HEK293 (cell line): ENCODE measurements at regions not wholly inside any gene's neighbourhood (a gene's known extent, or its start where the extent isn't known, plus 50 kb on each side); places are given as distances from the start of the nearest gene placed in this dataset.

Source experiments
- CTCF ChIA-PET: fragments of 350-600 bp; formaldehyde crosslinking; extraction: SDS; loops from one replicate; lab custom pipeline; 2021; ENCODE audit warnings: antibody characterized with exemption; lab: Yijun Ruan, JAX
- POLR2A ChIA-PET: fragments of 300-600 bp; formaldehyde crosslinking; extraction: SDS; loops from one replicate; lab custom pipeline; 2020; ENCODE audit warnings: antibody characterized with exemption, inconsistent platforms; lab: Yijun Ruan, JAX
- H3K27ac ChIP-seq: fragments of 200-500 bp; sonication (Bioruptor generic); 2 replicates; pipeline ENCODE4 v1.5.1; 2014; ENCODE audit warnings: low read depth, low read length, control low read depth, inconsistent platforms; ENCODE audit errors: extremely low read depth
- H3K36me3 ChIP-seq, 2 experiments: fragments of 200-500 bp in 1 of 2; sonication (Bioruptor generic) in 1 of 2; 1 replicate in 1 of 2; 2 replicates in 1 of 2; pipeline ENCODE4 v1.5.1; 2014 to 2017; ENCODE audit warnings: inconsistent platforms in 2 of 2, low read length in 2 of 2; ENCODE audit not compliant: control insufficient read depth in 2 of 2, insufficient read depth in 1 of 2
- H3K4me1 ChIP-seq: fragments of 200-500 bp; sonication (Bioruptor generic); 2 replicates; pipeline ENCODE4 v1.5.1; 2014; ENCODE audit warnings: mild to moderate bottlenecking, low read length, inconsistent platforms; ENCODE audit not compliant: control insufficient read depth, insufficient read depth
- H3K4me3 ChIP-seq: 2 replicates; pipeline ENCODE4 v1.5.1; 2011; ENCODE audit warnings: low read depth, mild to moderate bottlenecking, control low read depth, low read length, moderate library complexity
- H3K9me3 ChIP-seq: fragments of 200-500 bp; sonication (Bioruptor generic); 2 replicates; pipeline ENCODE4 v1.5.1; 2014; ENCODE audit warnings: low read depth, low read length, inconsistent platforms; ENCODE audit not compliant: control insufficient read depth, insufficient read depth
- KLF7 ChIP-seq: fragments of 450-650 bp; formaldehyde crosslinking; IDR thresholded peaks from 2 replicates; pipeline ENCODE4 v1.5.1; 2016; ENCODE audit warnings: missing biosample characterization, missing genetic modification characterization, borderline replicate concordance
- MYNN ChIP-seq: fragments of 450-650 bp; formaldehyde crosslinking; IDR thresholded peaks from 2 replicates; pipeline ENCODE4 v1.5.1; 2016; ENCODE audit warnings: missing biosample characterization, missing genetic modification characterization, borderline replicate concordance
- RBAK ChIP-seq: fragments of 450-650 bp; formaldehyde crosslinking; IDR thresholded peaks from 2 replicates; pipeline ENCODE4 v1.5.1; 2016; ENCODE audit warnings: missing biosample characterization, missing genetic modification characterization
- SP2 ChIP-seq: fragments of 450-650 bp; formaldehyde crosslinking; IDR thresholded peaks from 2 replicates; pipeline ENCODE4 v1.5.1; 2016; ENCODE audit warnings: missing biosample characterization, missing genetic modification characterization
- TCF7L2 ChIP-seq: IDR thresholded peaks from 2 replicates; pipeline ENCODE4 v1.6.1; 2011; ENCODE audit warnings: low read depth, mild to moderate bottlenecking, inconsistent platforms, low read length, moderate library complexity, borderline replicate concordance
- ZFHX2 ChIP-seq: fragments of 450-650 bp; formaldehyde crosslinking; conservative IDR thresholded peaks from 2 replicates; pipeline ENCODE4 v1.5.1; 2016; ENCODE audit warnings: missing biosample characterization, missing genetic modification characterization
- ZFP3 ChIP-seq: fragments of 450-650 bp; formaldehyde crosslinking; IDR thresholded peaks from 2 replicates; pipeline ENCODE4 v1.5.1; 2016; ENCODE audit warnings: low read depth, missing biosample characterization, missing genetic modification characterization
- ZNF138 ChIP-seq: fragments of 450-650 bp; formaldehyde crosslinking; IDR thresholded peaks from 2 replicates; pipeline ENCODE4 v1.5.1; 2016; ENCODE audit warnings: missing biosample characterization, missing genetic modification characterization, borderline replicate concordance
- ZNF175 ChIP-seq: fragments of 450-650 bp; formaldehyde crosslinking; IDR thresholded peaks from 2 replicates; pipeline ENCODE4 v1.5.1; 2016; ENCODE audit warnings: missing biosample characterization, missing genetic modification characterization
- ZNF350 ChIP-seq: fragments of 450-650 bp; formaldehyde crosslinking; IDR thresholded peaks from 2 replicates; pipeline ENCODE4 v1.5.0; 2017; ENCODE audit warnings: missing biosample characterization, mild to moderate bottlenecking, missing genetic modification characterization
- ZNF37A ChIP-seq: fragments of 450-650 bp; IDR thresholded peaks from 2 replicates; pipeline ENCODE4 v1.5.1; 2018; ENCODE audit warnings: missing biosample characterization, missing genetic modification characterization
- ZNF394 ChIP-seq: fragments of 450-650 bp; formaldehyde crosslinking; IDR thresholded peaks from 2 replicates; pipeline ENCODE4 v1.5.1; 2016; ENCODE audit warnings: missing biosample characterization, missing genetic modification characterization, mild to moderate bottlenecking, moderate library complexity, borderline replicate concordance
- ZNF677 ChIP-seq: fragments of 450-650 bp; IDR thresholded peaks from 2 replicates; pipeline ENCODE4 v1.5.0; 2018; ENCODE audit warnings: missing biosample characterization, mild to moderate bottlenecking, missing genetic modification characterization, moderate library complexity
- ZNF792 ChIP-seq: fragments of 450-650 bp; formaldehyde crosslinking; IDR thresholded peaks from 2 replicates; pipeline ENCODE4 v1.5.1; 2016; ENCODE audit warnings: missing biosample characterization, missing genetic modification characterization
- ZNF837 ChIP-seq: fragments of 450-650 bp; formaldehyde crosslinking; IDR thresholded peaks from 2 replicates; pipeline ENCODE4 v1.5.1; 2016; ENCODE audit warnings: missing biosample characterization, missing genetic modification characterization
- ZNF843 ChIP-seq: fragments of 450-650 bp; formaldehyde crosslinking; IDR thresholded peaks from 2 replicates; pipeline ENCODE4 v1.5.1; 2016; ENCODE audit warnings: missing biosample characterization, missing genetic modification characterization
- TF ChIP-seq, protein P1 (sequence below): fragments of 450-650 bp; IDR thresholded peaks from 2 replicates; pipeline ENCODE4 v1.5.1; 2018; ENCODE audit warnings: missing biosample characterization, missing genetic modification characterization
- TF ChIP-seq, protein P2 (sequence below): fragments of 450-650 bp; formaldehyde crosslinking; optimal IDR thresholded peaks from 2 replicates; pipeline ENCODE3; 2016; ENCODE audit warnings: missing biosample characterization, mild to moderate bottlenecking, missing genetic modification characterization
- TF ChIP-seq, protein P3 (sequence below): fragments of 450-650 bp; formaldehyde crosslinking; IDR thresholded peaks from 2 replicates; pipeline ENCODE4 v1.5.1; 2016; ENCODE audit warnings: missing biosample characterization, missing genetic modification characterization
- TF ChIP-seq, protein P4 (sequence below): IDR thresholded peaks from 2 replicates; pipeline ENCODE4 v1.6.1; 2011; ENCODE audit warnings: mild to moderate bottlenecking, low read depth, low read length, borderline replicate concordance
- TF ChIP-seq, protein P5 (sequence below): fragments of 450-650 bp; formaldehyde crosslinking; IDR thresholded peaks from 2 replicates; pipeline ENCODE4 v1.5.1; 2017; ENCODE audit warnings: missing biosample characterization, missing genetic modification characterization
- TF ChIP-seq, protein P6 (sequence below): fragments of 450-650 bp; formaldehyde crosslinking; IDR thresholded peaks from 2 replicates; pipeline ENCODE4 v1.5.1; 2017; ENCODE audit warnings: missing biosample characterization, missing genetic modification characterization
- TF ChIP-seq, protein P7 (sequence below): fragments of 450-650 bp; formaldehyde crosslinking; IDR thresholded peaks from 2 replicates; pipeline ENCODE4 v1.5.1; 2016; ENCODE audit warnings: missing biosample characterization, missing genetic modification characterization

DNA sequence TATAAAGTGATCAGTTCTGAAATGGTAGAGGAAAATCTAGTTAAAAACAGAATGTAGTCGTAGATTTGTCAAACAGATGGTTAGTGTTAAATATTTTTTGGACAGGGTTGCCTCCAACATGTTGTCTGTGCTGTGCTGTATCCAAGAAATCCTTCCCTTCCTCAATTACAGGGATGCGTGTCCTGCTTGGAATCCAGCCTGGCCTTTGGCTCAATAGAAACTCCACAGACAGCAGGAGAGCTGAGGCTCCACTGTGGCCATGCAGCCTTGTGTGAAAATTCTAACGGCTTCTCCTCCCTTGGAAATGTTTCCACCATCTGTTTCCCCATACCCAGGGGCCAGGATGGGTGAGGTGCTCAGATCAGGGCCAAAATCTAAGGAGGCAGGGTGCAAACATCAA is 67.7 kb upstream of the USP29 start (continued):
- TF ChIP-seq, protein P1, sequence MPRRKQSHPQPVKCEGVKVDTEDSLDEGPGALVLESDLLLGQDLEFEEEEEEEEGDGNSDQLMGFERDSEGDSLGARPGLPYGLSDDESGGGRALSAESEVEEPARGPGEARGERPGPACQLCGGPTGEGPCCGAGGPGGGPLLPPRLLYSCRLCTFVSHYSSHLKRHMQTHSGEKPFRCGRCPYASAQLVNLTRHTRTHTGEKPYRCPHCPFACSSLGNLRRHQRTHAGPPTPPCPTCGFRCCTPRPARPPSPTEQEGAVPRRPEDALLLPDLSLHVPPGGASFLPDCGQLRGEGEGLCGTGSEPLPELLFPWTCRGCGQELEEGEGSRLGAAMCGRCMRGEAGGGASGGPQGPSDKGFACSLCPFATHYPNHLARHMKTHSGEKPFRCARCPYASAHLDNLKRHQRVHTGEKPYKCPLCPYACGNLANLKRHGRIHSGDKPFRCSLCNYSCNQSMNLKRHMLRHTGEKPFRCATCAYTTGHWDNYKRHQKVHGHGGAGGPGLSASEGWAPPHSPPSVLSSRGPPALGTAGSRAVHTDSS (tag by site-specific recombination) = no peak
- TF ChIP-seq, protein P2, sequence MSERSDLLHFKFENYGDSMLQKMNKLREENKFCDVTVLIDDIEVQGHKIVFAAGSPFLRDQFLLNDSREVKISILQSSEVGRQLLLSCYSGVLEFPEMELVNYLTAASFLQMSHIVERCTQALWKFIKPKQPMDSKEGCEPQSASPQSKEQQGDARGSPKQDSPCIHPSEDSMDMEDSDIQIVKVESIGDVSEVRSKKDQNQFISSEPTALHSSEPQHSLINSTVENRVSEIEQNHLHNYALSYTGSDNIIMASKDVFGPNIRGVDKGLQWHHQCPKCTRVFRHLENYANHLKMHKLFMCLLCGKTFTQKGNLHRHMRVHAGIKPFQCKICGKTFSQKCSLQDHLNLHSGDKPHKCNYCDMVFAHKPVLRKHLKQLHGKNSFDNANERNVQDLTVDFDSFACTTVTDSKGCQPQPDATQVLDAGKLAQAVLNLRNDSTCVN (tag by site-specific recombination) = no peak
- TF ChIP-seq ZNF175 (tag by site-specific recombination) (no peak), ZNF843 (tag by site-specific recombination) (no peak), ZNF37A (tag by site-specific recombination) (no peak), RBAK (no peak)

DNA sequence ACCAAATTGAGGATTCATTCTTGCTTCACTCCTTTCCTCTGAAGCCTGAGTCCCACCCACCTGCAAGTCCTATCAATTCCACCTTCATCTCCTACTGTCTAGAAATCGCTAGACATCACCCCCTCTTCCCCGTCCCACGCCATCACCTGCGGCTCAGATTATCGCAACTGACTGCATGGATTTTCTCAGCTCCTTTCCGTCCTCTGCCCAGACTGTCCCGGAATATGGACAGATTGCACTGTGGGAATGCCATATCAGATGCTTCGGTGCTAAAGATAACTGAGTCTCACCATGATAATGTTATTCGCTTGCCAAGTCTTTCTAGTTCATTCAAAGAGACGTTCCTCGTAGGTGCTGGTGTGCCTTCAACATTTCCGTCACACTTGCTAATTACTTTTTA is 66.4 kb upstream of the USP29 start:
- Histone ChIP-seq H3K4me1 (no peaks in the 10 kb centered on the region), H3K4me3 (no peak overlapping the region), H3K36me3 (no peaks in the 10 kb centered on the region), H3K9me3 (no peaks in the 10 kb centered on the region), H3K27ac (no peak overlapping the region)
- ChIA-PET POLR2A (no interaction called here), CTCF (no interaction called here)
- TF ChIP-seq, protein P3, sequence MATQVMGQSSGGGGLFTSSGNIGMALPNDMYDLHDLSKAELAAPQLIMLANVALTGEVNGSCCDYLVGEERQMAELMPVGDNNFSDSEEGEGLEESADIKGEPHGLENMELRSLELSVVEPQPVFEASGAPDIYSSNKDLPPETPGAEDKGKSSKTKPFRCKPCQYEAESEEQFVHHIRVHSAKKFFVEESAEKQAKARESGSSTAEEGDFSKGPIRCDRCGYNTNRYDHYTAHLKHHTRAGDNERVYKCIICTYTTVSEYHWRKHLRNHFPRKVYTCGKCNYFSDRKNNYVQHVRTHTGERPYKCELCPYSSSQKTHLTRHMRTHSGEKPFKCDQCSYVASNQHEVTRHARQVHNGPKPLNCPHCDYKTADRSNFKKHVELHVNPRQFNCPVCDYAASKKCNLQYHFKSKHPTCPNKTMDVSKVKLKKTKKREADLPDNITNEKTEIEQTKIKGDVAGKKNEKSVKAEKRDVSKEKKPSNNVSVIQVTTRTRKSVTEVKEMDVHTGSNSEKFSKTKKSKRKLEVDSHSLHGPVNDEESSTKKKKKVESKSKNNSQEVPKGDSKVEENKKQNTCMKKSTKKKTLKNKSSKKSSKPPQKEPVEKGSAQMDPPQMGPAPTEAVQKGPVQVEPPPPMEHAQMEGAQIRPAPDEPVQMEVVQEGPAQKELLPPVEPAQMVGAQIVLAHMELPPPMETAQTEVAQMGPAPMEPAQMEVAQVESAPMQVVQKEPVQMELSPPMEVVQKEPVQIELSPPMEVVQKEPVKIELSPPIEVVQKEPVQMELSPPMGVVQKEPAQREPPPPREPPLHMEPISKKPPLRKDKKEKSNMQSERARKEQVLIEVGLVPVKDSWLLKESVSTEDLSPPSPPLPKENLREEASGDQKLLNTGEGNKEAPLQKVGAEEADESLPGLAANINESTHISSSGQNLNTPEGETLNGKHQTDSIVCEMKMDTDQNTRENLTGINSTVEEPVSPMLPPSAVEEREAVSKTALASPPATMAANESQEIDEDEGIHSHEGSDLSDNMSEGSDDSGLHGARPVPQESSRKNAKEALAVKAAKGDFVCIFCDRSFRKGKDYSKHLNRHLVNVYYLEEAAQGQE (tag by site-specific recombination) = no peak
- TF ChIP-seq SP2 = no peak
- TF ChIP-seq, protein P4, sequence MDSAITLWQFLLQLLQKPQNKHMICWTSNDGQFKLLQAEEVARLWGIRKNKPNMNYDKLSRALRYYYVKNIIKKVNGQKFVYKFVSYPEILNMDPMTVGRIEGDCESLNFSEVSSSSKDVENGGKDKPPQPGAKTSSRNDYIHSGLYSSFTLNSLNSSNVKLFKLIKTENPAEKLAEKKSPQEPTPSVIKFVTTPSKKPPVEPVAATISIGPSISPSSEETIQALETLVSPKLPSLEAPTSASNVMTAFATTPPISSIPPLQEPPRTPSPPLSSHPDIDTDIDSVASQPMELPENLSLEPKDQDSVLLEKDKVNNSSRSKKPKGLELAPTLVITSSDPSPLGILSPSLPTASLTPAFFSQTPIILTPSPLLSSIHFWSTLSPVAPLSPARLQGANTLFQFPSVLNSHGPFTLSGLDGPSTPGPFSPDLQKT = no peak
- TF ChIP-seq ZNF350 (tag by site-specific recombination) = no peak
- TF ChIP-seq ZNF792 = no peak
- TF ChIP-seq ZNF394 = no peak
- no peak for TF ChIP-seq TCF7L2
- no peak for TF ChIP-seq ZNF138 (tag by site-specific recombination)
- TF ChIP-seq KLF7 (tag by site-specific recombination) = no peak
- TF ChIP-seq ZFHX2 (tag by site-specific recombination) = no peak
- TF ChIP-seq, protein P5, sequence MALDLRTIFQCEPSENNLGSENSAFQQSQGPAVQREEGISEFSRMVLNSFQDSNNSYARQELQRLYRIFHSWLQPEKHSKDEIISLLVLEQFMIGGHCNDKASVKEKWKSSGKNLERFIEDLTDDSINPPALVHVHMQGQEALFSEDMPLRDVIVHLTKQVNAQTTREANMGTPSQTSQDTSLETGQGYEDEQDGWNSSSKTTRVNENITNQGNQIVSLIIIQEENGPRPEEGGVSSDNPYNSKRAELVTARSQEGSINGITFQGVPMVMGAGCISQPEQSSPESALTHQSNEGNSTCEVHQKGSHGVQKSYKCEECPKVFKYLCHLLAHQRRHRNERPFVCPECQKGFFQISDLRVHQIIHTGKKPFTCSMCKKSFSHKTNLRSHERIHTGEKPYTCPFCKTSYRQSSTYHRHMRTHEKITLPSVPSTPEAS = no peak
- no peak for TF ChIP-seq MYNN
- TF ChIP-seq ZNF837 (tag by site-specific recombination) = no peak
- TF ChIP-seq, protein P6, sequence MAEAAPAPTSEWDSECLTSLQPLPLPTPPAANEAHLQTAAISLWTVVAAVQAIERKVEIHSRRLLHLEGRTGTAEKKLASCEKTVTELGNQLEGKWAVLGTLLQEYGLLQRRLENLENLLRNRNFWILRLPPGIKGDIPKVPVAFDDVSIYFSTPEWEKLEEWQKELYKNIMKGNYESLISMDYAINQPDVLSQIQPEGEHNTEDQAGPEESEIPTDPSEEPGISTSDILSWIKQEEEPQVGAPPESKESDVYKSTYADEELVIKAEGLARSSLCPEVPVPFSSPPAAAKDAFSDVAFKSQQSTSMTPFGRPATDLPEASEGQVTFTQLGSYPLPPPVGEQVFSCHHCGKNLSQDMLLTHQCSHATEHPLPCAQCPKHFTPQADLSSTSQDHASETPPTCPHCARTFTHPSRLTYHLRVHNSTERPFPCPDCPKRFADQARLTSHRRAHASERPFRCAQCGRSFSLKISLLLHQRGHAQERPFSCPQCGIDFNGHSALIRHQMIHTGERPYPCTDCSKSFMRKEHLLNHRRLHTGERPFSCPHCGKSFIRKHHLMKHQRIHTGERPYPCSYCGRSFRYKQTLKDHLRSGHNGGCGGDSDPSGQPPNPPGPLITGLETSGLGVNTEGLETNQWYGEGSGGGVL (tag by site-specific recombination) = no peak
- TF ChIP-seq, protein P1 (tag by site-specific recombination) = no peak
- no peak for TF ChIP-seq ZFP3
- TF ChIP-seq, protein P7, sequence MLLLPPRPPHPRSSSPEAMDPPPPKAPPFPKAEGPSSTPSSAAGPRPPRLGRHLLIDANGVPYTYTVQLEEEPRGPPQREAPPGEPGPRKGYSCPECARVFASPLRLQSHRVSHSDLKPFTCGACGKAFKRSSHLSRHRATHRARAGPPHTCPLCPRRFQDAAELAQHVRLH = no peak
- TF ChIP-seq ZNF677 (tag by site-specific recombination) = no peak
